ENCODE measurements at regions not wholly inside any gene's neighbourhood (a gene's known extent, or its start where the extent isn't known, plus 50 kb on each side); places are given as distances from the start of the nearest gene placed in this dataset.
"Not testable (repeated sequence)": the region's sequence is repeated elsewhere in the genome, so short reads cannot be mapped to it uniquely, and the experiment has no call there.

GRCh38 chr6:15927531-15928225, 201.2 kb upstream of the MYLIP start:
- no peak for DNase-seq (ENCODE audit: low read depth)

GRCh38 chr6:15926256-15926655, 202.6 kb upstream of the MYLIP start:
- no peak for DNase-seq (ENCODE audit: low read depth)

GRCh38 chr6:15924893-15925292, 204.0 kb upstream of the MYLIP start:
- no peak for DNase-seq (ENCODE audit: low read depth)

- DNase-seq (ENCODE audit: low read depth): peak; percentile 50
These were observed 206.2 kb upstream of the MYLIP start for GRCh38 chr6:15922510-15923250.

- no peak for DNase-seq (ENCODE audit: low read depth)
These were observed 207.6 kb upstream of the MYLIP start for GRCh38 chr6:15921243-15921642.

GRCh38 chr6:15916581-15916980, 212.3 kb upstream of the MYLIP start:
- DNase-seq (ENCODE audit: low read depth): no peak

- DNase-seq (ENCODE audit: low read depth): no peak
These were observed 213.2 kb upstream of the MYLIP start for GRCh38 chr6:15915508-15916178.

- no peak for DNase-seq (ENCODE audit: low read depth)
These were observed 214.3 kb upstream of the MYLIP start for GRCh38 chr6:15914553-15914952.

GRCh38 chr6:15913573-15913972, 215.3 kb upstream of the MYLIP start:
- no peak for DNase-seq (ENCODE audit: low read depth)

GRCh38 chr6:15912505-15913400, 216.1 kb upstream of the MYLIP start:
- no peak for DNase-seq (ENCODE audit: low read depth)

- DNase-seq (ENCODE audit: low read depth): no peak
These were observed 217.0 kb upstream of the MYLIP start for GRCh38 chr6:15911753-15912504.

GRCh38 chr6:15909290-15910070, 219.4 kb upstream of the MYLIP start:
- no peak for DNase-seq (ENCODE audit: low read depth)

- DNase-seq (ENCODE audit: low read depth): no peak
These were observed 220.0 kb upstream of the MYLIP start for GRCh38 chr6:15908871-15909270.

- DNase-seq (ENCODE audit: low read depth): no peak
These were observed 220.9 kb upstream of the MYLIP start for GRCh38 chr6:15907914-15908518.

GRCh38 chr6:15907220-15907913, 221.5 kb upstream of the MYLIP start:
- DNase-seq (ENCODE audit: low read depth): not testable (repeated sequence)

GRCh38 chr6:15906420-15907016, 222.4 kb upstream of the MYLIP start:
- no peak for DNase-seq (ENCODE audit: low read depth)

GRCh38 chr6:15905488-15906419, 223.1 kb upstream of the MYLIP start:
- no peak for DNase-seq (ENCODE audit: low read depth)
